ENCODE measurements at regions not wholly inside any gene's neighbourhood (a gene's known extent, or its start where the extent isn't known, plus 50 kb on each side); places are given as distances from the start of the nearest gene placed in this dataset.

DNA sequence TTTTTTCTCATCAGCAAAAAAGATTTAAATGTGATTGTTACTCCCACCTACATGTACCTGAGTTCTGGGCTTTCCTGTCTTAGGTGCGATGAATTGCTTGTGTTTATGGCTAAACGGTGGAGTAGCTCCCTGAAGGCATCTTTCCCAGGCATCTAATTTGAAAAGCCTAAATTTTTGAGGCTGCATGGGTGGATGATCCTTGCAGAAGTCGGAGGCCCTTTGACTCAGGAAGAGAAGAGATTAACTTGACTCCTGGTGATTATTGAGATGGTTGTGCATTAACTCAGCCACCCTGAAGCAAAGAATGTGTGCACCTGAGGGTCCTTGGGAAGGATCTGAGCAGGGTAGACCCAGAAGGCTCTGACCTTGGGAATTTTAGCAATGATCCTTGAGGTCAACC is 155.6 kb upstream of the SEMA3C start:
- Mint-ChIP-seq H3K36me3 (ENCODE audit: insufficient read depth, unreplicated experiment) (peaks cover 8% of the 10 kb centered on the region), H3K4me1 (ENCODE audit: low read depth, unreplicated experiment) (peaks cover 22% of the 10 kb centered on the region), H3K4me3 (ENCODE audit: low read depth, unreplicated experiment) (no peak overlapping the region), H3K27ac (ENCODE audit: unreplicated experiment) (peak overlapping the region; percentile 99), H3K9me3 (ENCODE audit: low read depth, unreplicated experiment) (no peaks in the 10 kb centered on the region), H3K27me3 (ENCODE audit: unreplicated experiment) (no peaks in the 10 kb centered on the region)
- intact Hi-C loops (cut with micrococcal nuclease; ENCODE audit: unreplicated experiment): no loop called here
- DNase-seq: no peak
- no TSS peak for BruUV-seq (replicated peaks)
- CTCF ChIA-PET: no interaction called here
- TF ChIP-seq, protein P1, sequence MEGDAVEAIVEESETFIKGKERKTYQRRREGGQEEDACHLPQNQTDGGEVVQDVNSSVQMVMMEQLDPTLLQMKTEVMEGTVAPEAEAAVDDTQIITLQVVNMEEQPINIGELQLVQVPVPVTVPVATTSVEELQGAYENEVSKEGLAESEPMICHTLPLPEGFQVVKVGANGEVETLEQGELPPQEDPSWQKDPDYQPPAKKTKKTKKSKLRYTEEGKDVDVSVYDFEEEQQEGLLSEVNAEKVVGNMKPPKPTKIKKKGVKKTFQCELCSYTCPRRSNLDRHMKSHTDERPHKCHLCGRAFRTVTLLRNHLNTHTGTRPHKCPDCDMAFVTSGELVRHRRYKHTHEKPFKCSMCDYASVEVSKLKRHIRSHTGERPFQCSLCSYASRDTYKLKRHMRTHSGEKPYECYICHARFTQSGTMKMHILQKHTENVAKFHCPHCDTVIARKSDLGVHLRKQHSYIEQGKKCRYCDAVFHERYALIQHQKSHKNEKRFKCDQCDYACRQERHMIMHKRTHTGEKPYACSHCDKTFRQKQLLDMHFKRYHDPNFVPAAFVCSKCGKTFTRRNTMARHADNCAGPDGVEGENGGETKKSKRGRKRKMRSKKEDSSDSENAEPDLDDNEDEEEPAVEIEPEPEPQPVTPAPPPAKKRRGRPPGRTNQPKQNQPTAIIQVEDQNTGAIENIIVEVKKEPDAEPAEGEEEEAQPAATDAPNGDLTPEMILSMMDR (IDR thresholded peaks at IDR 0.05; ENCODE audit: unreplicated experiment): no peak

DNA sequence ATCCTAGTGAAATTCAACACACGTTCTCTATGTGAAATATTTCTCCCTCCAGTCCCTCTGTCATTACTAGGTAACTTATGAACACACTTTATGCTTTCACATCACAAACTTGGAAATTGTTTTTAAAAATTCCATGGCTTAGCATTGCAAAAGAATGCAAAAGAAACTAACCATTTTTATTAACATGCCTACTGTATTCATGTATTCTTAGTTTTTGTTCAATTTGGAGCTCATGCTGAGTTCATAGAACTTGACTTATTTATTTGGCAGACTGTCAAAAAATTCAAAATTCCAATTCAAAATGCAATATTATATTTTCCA is 155.0 kb upstream of the SEMA3C start:
- no peaks in the 10 kb centered on the region for H3K9me3 Mint-ChIP-seq (ENCODE audit: low read depth, unreplicated experiment)
- H3K4me3 Mint-ChIP-seq (ENCODE audit: low read depth, unreplicated experiment): peak overlapping the region; percentile 51
- no TSS peak for BruUV-seq (replicated peaks)
- peak overlapping the region; percentile 99 for H3K27ac Mint-ChIP-seq (ENCODE audit: unreplicated experiment)
- intact Hi-C loops (cut with micrococcal nuclease; ENCODE audit: unreplicated experiment): loop anchor here (1.0 kb wide), 2 partner anchors 132 to 153 kb away; no protein-coding TSS in a partner anchor
- CTCF ChIA-PET: interaction anchor here (0.6 kb wide), 1 partner anchor 156 kb away, joined by 4 read pairs; no protein-coding TSS in a partner anchor
- no peaks in the 10 kb centered on the region for H3K27me3 Mint-ChIP-seq (ENCODE audit: unreplicated experiment)
- H3K36me3 Mint-ChIP-seq (ENCODE audit: insufficient read depth, unreplicated experiment): peaks cover 8% of the 10 kb centered on the region
- peaks cover 22% of the 10 kb centered on the region for H3K4me1 Mint-ChIP-seq (ENCODE audit: low read depth, unreplicated experiment)
- DNase-seq: no peak
- TF ChIP-seq, protein P1 (IDR thresholded peaks at IDR 0.05; ENCODE audit: unreplicated experiment): no peak

DNA sequence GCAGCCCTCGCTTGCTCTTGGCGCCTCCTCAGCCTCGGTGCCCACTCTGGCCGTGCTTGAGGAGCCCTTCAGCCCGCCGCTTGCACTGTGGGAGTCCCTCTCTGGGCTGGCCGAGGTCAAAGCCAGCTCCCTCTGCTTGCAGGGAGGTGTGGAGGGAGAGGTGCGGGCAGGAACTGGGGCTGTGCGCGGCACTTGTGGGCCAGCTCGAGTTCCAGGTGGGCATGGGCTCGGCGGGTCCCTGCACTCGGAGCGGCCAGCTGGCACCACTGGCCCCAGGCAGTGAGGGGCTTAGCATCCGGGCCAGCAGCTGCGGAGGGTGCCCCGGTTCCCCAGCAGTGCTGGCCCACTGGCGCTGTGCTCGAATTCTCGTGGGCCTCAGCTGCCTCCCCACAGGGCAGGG is 152.1 kb upstream of the SEMA3C start:
- H3K4me1 Mint-ChIP-seq (ENCODE audit: low read depth, unreplicated experiment): peaks cover 22% of the 10 kb centered on the region
- DNase-seq: no peak
- no TSS peak for BruUV-seq (replicated peaks)
- no peaks in the 10 kb centered on the region for H3K27me3 Mint-ChIP-seq (ENCODE audit: unreplicated experiment)
- H3K36me3 Mint-ChIP-seq (ENCODE audit: insufficient read depth, unreplicated experiment): peaks cover 8% of the 10 kb centered on the region
- CTCF ChIA-PET: no interaction called here
- no peaks in the 10 kb centered on the region for H3K9me3 Mint-ChIP-seq (ENCODE audit: low read depth, unreplicated experiment)
- TF ChIP-seq, protein P1 (IDR thresholded peaks at IDR 0.05; ENCODE audit: unreplicated experiment): no peak
- H3K4me3 Mint-ChIP-seq (ENCODE audit: low read depth, unreplicated experiment): no peak overlapping the region
- H3K27ac Mint-ChIP-seq (ENCODE audit: unreplicated experiment): no peak overlapping the region
- intact Hi-C loops (cut with micrococcal nuclease; ENCODE audit: unreplicated experiment): no loop called here

DNA sequence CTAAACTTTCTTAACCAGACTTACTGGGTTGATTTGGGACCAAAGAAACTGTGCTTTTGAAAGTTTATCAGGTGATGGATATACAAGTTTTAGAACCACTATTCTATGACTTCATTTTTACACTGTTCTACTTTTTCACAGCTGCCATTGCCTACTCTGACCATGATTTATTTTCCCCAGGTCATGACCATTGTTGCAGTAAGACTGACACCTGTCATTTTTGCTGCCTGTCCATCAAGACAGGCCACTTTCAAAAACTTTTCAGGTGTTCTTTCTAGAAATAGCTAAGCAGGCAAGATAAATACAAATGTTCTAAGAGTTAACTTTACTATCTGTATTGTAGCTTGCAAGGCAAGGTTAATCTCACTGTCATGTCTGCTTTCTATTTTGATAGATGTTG is 147.9 kb upstream of the SEMA3C start:
- no peaks in the 10 kb centered on the region for H3K9me3 Mint-ChIP-seq (ENCODE audit: low read depth, unreplicated experiment)
- H3K27me3 Mint-ChIP-seq (ENCODE audit: unreplicated experiment): no peaks in the 10 kb centered on the region
- BruUV-seq (replicated peaks): no TSS peak
- no peaks in the 10 kb centered on the region for H3K4me1 Mint-ChIP-seq (ENCODE audit: low read depth, unreplicated experiment)
- no peak for DNase-seq
- H3K36me3 Mint-ChIP-seq (ENCODE audit: insufficient read depth, unreplicated experiment): no peaks in the 10 kb centered on the region
- intact Hi-C loops (cut with micrococcal nuclease; ENCODE audit: unreplicated experiment): no loop called here
- CTCF ChIA-PET: interaction anchor here (0.7 kb wide), 1 partner anchor 143 kb away, joined by 3 read pairs; no protein-coding TSS in a partner anchor
- no peak overlapping the region for H3K27ac Mint-ChIP-seq (ENCODE audit: unreplicated experiment)
- H3K4me3 Mint-ChIP-seq (ENCODE audit: low read depth, unreplicated experiment): no peak overlapping the region
- TF ChIP-seq, protein P1 (IDR thresholded peaks at IDR 0.05; ENCODE audit: unreplicated experiment): no peak

All from Calu3 (cell line).